HS-5 (cell line): ENCODE measurements at regions not wholly inside any gene's neighbourhood (a gene's known extent, or its start where the extent isn't known, plus 50 kb on each side); places are given as distances from the start of the nearest gene placed in this dataset.

Experiments used
- DNase-seq: peaks from one replicate; pipeline ENCODE4 v3.0.0-alpha.2; 2012; ENCODE audit warnings: low read depth

DNA sequence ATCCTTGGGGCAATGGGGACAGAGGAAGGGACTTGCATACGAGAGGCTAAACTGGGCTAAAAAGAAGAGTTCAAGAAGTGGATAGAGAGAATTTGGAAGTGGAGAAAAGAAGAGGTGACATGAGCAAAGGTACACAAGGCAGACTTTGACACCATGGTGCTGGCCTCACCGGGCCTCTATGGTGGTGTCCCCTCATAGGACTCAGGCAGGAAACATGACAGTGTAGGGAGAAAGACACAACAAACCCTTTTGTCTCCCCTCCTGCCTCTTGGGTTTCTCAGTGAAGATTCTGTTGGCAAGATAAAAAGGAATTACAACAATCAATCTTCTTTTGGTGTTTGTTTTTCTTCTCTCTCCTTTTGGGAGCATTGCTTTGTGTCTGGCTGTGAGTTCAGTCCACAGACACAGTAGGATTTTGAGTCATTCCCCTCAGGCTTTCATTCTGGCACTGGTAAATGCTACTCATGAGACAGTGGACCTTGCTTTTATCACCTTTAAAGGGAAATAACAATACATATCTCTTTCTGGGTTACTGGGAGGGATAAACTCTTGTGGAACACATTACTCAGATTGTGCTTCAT lies 827.7 kb downstream of the TNS3 start:
- DNase-seq: no peak

- DNase-seq: no peak
These were observed 828.2 kb downstream of the TNS3 start for GRCh38 chr7:46753662-46754061.

- peak; percentile 73 for DNase-seq
These were observed 829.0 kb downstream of the TNS3 start for GRCh38 chr7:46752881-46753366.

DNA sequence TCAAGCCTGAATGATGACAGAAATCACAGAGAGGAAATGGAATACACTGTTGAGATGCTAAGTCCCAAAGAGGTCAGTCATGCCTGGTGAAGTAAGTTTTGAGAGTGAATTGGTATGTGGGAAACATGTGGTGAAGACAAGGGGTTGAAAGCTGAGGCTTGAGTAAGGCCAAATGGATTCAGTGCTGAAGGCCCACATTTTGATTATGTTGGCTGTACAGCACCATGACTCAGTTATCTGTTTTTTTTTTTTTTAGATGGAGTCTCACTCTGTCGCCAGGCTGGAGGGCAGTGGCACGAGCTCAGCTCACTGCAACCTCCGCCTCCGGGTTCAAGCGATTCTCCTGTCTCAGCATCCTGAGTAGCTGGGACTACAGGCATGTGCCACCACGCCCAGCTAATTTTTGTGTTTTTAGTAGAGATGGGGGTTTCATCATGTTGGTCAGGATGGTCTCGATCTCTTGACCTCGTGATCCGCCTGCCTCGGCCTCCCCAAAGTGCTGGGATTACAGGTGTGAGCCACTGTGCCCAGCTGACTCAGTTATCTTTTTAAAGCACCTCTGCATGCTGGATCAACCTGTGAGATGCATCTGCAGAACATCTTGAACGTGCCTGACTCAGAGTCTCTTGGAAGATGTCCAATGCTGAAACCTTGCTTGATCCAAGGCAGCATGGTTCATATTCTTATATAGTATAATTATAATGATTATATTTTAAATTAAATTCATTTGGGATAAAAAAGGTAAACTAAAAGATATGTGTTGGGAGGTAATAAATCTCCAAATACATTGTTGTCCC lies 829.8 kb downstream of the TNS3 start:
- DNase-seq: peak; percentile 64

DNA sequence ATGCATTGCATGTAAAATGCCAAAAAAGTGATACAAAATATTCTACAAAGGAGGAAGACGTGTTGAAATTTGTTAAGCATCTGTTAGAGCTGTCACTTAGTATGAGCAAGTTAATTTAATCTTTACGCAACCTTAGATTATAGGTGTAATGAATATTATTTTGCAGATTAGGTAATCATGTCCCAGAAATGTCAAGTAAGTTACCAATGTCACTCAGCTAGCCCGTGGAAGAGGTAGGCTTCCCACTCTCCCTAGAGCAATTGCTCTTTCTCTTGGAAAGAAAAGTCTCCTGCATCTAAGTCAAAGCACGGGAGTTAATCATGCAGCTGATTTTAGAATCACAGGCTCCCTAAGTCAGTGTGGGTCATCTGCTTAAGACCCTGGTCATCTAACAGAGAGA lies 830.4 kb upstream of the IGFBP3 start:
- no peak for DNase-seq

DNA sequence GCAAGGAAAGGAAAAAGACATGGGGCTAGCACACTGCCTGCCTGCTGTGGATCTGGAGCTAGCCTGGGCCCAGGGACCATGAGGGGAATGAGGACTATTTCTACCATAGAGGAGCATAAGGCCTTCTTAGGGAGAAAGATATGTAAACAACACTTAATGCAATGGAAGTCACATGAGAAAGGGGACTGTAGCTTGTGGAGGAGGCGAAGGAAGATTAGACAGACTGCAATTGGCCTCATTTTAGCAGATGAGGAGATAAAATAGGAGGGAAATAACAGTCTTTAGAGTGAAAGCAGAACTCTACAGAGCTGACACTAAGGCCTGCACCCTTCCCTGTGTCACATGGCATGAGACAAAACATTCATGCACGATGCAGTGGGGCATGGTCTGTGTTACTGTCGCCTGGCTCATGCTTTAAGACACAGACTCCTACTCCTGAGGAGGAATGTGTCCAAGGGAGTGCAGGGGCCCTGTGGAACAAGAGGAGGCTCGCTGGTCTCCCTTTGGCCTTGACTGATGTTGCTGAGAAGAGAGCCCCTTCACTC lies 829.3 kb upstream of the IGFBP3 start:
- no peak for DNase-seq

GRCh38 chr7:46747869-46748576 lies 827.0 kb upstream of the IGFBP3 start:
- DNase-seq: no peak

DNA sequence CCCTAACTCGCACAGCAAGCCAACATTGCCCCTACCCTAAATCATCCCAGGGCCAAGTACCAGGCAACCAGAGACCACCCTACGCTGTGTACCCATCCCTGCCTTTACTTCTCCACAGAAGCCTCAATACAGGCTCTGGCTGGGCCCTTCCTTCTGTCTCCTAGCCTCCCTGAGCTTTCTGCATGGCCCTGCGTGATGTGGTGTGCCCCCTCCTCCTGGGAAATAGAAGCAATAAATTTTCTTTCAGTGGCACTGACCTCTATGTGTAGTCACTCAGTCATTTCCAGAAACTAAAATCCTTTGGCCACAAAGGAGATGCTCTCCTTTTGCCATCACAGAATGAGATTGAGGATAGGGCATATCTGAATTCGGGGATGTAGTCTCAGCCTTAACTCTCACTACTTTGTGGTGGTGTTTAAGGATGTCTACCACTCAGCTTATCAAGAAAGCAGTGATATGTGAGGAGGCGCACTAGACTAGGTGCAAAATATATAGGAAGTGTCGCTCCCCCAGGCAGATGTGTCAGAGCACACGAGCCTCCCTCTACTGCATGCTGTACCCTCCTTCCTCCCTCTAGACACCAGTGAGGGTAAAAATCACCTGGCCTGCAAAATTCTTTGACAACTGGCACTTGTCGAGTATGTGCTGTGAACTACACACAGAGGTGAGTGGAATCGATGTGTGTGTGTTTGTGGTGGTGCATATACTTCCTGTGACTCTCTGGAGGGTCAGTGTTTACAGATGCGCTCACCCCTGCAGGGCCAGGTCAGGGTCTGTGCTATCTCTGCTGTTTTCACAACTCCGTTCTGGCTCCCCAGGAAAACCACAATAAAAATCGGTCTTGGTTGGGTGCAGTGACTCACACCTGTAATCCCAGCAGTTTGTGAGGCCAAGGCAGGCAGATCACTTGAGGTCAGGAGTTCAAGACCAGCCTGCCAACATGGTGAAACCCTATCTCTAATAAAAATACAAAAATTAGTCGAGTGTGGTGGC lies 825.9 kb upstream of the IGFBP3 start:
- no peak for DNase-seq

GRCh38 chr7:46745707-46746090 lies 824.6 kb upstream of the IGFBP3 start:
- no peak for DNase-seq

DNA sequence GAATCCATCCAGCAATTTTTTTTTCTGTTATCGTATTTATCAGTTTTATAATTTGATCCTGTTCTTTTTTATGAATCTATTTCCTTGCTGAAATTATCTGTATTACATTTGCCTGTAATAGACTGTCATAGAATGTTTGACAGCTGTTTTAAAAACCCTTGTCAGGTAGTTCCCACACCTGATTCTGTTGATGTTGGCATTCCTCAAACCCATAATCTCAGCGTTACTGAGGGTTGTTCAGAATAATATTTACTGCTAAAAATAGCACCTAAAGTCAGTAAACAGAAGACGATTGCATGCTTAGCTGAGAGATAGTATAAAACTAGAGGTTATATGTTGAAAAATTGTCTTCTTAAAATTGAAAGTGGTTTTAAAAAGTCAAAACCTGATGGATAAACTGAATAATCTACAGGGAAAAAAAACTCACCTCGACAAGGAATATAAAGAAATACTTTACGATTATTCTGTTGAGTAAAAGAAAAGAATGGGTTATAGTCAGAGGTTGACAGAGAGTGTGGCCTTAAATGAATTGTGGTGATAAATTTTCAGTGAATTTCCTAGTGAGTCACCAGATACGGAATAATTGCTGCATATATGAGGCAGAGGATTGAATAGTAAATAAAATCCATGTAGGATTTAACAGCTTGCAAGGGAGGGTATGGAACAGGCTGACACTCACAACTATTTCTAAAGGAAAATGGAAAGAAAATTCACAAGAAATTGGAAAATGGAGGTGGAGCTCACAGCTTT lies 824.1 kb upstream of the IGFBP3 start:
- DNase-seq: no peak

GRCh38 chr7:46742601-46743000 lies 821.5 kb upstream of the IGFBP3 start:
- no peak for DNase-seq

DNA sequence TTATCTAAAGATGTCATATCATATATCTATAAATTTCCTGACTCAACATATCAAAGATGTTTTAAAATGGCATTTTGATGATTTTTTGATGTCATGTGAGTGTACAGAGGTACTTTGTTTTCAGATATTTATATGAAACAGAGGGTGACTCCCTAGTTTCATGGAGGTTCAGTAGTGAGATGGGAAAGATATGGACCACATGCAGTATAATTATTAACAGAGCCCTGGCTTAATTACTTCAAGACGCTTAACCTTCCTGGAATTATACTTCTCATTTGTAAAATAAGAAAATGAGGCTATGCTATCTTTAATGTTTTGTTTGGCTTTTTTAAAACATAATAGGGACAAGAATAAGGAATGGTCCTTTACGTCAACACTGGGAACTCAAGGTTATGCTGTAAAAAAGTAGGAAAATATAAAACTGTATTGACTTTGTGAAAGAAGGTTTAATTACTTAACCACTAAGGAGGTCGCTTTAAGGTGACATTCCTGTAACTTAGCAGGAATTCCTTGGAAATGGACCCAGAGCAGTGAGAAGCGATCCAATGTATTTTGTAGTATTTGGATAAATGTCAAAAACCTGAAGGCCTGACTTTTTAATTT lies 821.0 kb upstream of the IGFBP3 start:
- DNase-seq: no peak

DNA sequence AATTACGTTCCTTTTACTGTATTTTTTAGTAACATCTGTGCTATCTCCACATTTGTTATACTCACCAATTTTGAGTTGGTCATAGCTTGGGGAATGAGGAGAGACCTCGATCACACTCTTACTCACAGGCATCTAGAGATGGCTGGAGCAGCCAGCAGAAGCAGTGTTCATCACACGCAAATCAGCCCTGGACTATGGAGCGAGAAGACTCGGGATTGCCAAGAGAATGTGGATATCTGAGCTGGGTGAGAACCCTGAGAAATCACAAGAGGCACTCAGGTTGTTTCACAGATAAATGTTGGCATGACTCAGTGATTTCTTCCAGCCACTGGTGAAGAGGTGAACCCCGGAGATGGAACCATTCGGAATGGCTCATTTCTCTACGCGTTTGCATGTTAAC lies 820.1 kb upstream of the IGFBP3 start:
- DNase-seq: no peak

DNA sequence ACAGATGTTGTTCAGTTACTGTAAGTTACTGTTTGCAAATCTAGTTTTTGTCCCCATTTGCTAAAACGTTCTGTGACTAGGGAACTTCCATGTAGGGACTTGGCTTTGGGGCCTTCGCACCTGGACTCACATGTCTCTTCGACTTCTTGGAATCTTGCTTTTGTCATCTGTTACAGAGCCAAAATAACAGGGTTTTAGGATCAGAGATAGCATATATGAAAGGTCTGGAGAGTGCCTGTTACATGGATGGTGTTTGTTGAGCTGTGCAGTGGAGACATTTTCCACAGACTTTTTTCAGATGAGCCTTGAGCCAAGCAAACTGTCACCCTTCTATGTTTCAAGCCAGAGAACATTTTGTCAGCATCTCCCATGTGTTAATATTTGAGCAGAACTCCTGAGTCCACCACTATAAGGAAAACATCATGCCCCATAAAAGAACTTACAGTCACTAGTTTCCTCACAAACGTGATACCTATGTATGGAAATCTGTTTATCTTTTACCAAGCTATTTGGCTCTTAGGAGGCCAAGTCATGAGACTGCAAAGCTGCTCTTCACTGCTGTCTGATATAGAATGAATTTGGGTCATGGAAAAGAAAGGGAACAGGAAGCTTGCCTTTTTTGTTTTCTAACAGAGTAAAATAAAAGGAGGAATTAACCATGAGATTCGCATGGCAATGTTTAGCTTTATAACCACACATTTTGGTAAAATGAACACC lies 818.6 kb upstream of the IGFBP3 start:
- no peak for DNase-seq

GRCh38 chr7:46738796-46739195 lies 817.7 kb upstream of the IGFBP3 start:
- DNase-seq: no peak

DNA sequence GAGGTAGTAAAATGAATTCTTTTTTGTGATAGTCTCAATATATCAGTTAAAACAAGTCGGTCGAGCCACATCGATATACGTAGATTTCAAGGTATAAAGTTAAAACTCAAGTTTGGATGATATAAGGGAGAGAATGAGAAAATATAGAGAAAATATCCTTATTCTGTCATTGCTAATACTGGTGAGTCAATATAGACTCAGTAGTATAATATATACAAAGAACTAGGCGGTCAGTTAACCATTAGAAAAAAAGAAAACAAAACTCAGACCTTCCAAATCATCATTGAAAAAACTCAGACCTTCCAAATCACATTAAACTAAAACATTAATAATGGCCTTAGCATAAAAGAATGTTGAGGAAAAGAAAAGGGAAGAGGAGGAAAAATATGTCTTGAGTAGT lies 817.1 kb upstream of the IGFBP3 start:
- no peak for DNase-seq

DNA sequence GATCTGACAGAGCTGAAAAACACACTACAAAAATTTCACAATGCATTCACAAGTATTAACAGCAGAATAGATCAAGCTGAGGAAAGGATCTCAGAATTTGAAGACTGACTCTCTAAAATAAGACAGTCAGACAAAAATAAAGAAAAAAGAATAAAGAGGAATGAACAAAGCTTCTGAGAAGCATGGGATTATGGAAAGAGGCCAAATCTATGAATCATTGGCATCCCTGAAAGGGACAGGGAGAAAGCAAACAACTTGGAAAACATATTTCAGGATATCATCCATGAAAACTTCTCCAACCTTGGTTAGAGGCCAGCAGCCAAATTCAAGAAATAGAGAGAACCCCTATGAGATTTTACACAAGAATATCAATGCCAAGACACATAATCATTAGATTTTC lies 804.8 kb upstream of the IGFBP3 start:
- peak; percentile 10 for DNase-seq

DNA sequence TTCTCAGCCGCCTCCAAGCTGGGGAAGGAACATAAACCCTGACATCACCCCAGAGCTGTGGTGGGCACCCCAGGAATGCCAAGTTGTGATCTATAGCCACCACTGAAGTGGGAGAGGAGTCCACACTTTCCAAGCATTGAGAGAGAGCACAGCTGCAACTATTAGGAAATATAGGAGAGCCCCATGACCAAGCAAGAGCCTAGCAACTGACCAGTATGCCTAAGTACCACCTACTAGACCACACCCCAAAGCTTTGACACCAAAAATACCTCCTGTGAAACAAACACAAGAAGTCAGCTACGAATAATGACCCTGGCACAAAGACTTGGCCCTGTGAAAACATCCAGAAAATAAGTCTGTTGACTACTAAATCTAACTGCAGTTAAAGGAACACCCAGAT lies 804.1 kb upstream of the IGFBP3 start:
- DNase-seq: no peak

DNA sequence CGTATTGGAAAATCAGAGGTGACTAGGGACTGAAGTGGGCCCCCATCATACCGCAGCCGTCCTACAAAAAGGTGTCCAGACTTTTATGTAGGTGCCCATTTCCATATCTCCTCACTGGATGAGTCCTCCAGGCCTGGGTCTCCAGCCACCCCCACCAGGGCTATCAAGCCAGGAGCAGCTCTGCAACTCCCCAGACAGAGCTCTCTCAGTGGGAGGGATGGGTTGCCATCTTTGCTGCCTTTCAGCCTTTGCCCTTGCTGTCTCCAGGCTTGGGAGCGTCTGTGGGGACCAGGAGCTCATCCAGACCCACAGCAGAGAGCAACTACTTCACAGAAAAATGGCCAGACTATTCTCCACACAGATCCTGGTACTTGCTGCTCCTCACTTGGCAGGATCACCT lies 802.7 kb upstream of the IGFBP3 start:
- DNase-seq: no peak

DNA sequence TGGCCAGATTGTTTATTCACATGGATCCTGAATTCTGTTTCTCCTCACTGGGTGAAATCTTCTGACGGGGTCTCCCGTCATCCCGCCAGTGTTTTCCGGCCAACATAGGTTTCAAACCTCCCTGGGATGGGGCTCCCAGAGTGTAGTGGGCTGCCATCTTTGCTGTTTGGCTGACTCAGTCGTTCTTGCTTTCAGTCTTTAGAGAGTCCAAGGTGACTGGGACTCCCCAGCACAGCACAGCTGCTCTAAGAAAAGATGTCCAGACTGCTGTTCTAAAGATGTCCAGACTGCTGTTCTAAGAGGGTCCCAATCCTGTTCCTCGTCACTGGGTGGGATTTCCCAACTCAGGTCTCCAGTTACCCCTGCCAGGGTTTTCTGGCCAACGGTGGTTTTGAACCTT lies 801.9 kb upstream of the IGFBP3 start:
- no peak for DNase-seq
